NCI-H526 (cell line): ENCODE measurements at regions not wholly inside any gene's neighbourhood (a gene's known extent, or its start where the extent isn't known, plus 50 kb on each side); places are given as distances from the start of the nearest gene placed in this dataset.
"Not testable (repeated sequence)": the region's sequence is repeated elsewhere in the genome, so short reads cannot be mapped to it uniquely, and the experiment has no call there.

ENCODE experiments used
- DNase-seq, 2 experiments: peaks; one replicate each; lab custom pipeline; 2025; lab: John Stamatoyannopoulos, UW

GRCh38 chr5:44756097-44756496 lies 52.6 kb upstream of the MRPS30 start:
- not testable (repeated sequence) for DNase-seq

GRCh38 chr5:44747396-44747795 lies 61.4 kb upstream of the MRPS30 start:
- no peak for DNase-seq

GRCh38 chr5:44740660-44741059 lies 68.1 kb upstream of the MRPS30 start:
- DNase-seq: no peak

GRCh38 chr5:44729536-44729935 lies 79.2 kb upstream of the MRPS30 start:
- no peak for DNase-seq

- no peak for DNase-seq
Observed at GRCh38 chr5:44727100-44727499, 81.6 kb upstream of the MRPS30 start.

GRCh38 chr5:44719856-44720255 lies 88.9 kb upstream of the MRPS30 start:
- no peak for DNase-seq

- DNase-seq: no peak
Observed at GRCh38 chr5:44714871-44715561, 93.7 kb upstream of the MRPS30 start.

- DNase-seq: no peak
Observed at GRCh38 chr5:44713446-44713845, 95.3 kb upstream of the MRPS30 start.

- DNase-seq: no peak
Observed at GRCh38 chr5:44711901-44712300, 96.8 kb upstream of the MRPS30 start.

- no peak for DNase-seq
Observed at GRCh38 chr5:44708602-44709001, 100.1 kb upstream of the MRPS30 start.

GRCh38 chr5:44707721-44708120 lies 101.0 kb upstream of the MRPS30 start:
- no peak for DNase-seq

GRCh38 chr5:44697025-44697424 lies 111.7 kb upstream of the MRPS30 start:
- no peak for DNase-seq

- no peak for DNase-seq
Observed at GRCh38 chr5:44695259-44695658, 113.5 kb upstream of the MRPS30 start.

GRCh38 chr5:44691802-44692201 lies 116.9 kb upstream of the MRPS30 start:
- no peak for DNase-seq

GRCh38 chr5:44681906-44682305 lies 126.8 kb upstream of the MRPS30 start:
- no peak for DNase-seq

- DNase-seq: no peak
Observed at GRCh38 chr5:44679214-44679613, 129.5 kb upstream of the MRPS30 start.

GRCh38 chr5:44675296-44675695 lies 133.5 kb upstream of the MRPS30 start:
- no peak for DNase-seq

- DNase-seq: no peak
Observed at GRCh38 chr5:44674461-44674860, 134.3 kb upstream of the MRPS30 start.

- not testable (repeated sequence) for DNase-seq
Observed at GRCh38 chr5:44668471-44668870, 140.3 kb upstream of the MRPS30 start.

- no peak for DNase-seq
Observed at GRCh38 chr5:44665101-44665701, 143.5 kb upstream of the MRPS30 start.

- no peak for DNase-seq
Observed at GRCh38 chr5:44664711-44665100, 144.0 kb upstream of the MRPS30 start.

- no peak for DNase-seq
Observed at GRCh38 chr5:44663991-44664710, 144.6 kb upstream of the MRPS30 start.

- DNase-seq: no peak
Observed at GRCh38 chr5:44661851-44662250, 146.9 kb upstream of the MRPS30 start.
